ENCODE measurements at regions not wholly inside any gene's neighbourhood (a gene's known extent, or its start where the extent isn't known, plus 50 kb on each side); places are given as distances from the start of the nearest gene placed in this dataset.

DNA sequence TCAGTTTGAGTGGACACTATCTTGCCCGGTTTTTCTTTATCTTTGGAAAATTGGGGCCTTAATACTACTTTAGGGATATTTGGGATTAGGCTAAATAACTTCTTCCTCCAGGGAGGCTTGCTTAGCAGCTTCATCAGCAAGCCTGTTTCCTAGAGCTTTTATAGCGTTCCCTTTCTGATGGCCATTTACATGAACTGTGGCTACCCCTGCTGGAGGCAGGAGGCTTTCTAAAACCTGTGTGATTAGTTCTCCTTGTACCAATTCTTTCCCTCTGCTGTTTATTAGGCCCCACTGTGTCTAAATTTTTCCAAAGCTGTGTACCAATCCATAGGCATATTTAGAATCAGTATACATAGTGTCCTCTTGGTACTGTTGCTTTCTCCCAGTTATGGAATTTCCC is 61.7 kb upstream of the CNTNAP2 start:
- TF ChIP-seq, protein P1, sequence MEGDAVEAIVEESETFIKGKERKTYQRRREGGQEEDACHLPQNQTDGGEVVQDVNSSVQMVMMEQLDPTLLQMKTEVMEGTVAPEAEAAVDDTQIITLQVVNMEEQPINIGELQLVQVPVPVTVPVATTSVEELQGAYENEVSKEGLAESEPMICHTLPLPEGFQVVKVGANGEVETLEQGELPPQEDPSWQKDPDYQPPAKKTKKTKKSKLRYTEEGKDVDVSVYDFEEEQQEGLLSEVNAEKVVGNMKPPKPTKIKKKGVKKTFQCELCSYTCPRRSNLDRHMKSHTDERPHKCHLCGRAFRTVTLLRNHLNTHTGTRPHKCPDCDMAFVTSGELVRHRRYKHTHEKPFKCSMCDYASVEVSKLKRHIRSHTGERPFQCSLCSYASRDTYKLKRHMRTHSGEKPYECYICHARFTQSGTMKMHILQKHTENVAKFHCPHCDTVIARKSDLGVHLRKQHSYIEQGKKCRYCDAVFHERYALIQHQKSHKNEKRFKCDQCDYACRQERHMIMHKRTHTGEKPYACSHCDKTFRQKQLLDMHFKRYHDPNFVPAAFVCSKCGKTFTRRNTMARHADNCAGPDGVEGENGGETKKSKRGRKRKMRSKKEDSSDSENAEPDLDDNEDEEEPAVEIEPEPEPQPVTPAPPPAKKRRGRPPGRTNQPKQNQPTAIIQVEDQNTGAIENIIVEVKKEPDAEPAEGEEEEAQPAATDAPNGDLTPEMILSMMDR (IDR thresholded peaks at IDR 0.05; ENCODE audit: low read depth, low read length, poor library complexity, severe bottlenecking) = no peak
- no peak for TF ChIP-seq EZH2phosphoT487 (IDR thresholded peaks at IDR 0.05; ENCODE audit: borderline replicate concordance, low read length)
